Caco-2 (cell line): ENCODE measurements at regions not wholly inside any gene's neighbourhood (a gene's known extent, or its start where the extent isn't known, plus 50 kb on each side); places are given as distances from the start of the nearest gene placed in this dataset.

Source experiments
- BruUV-seq: library from RNA; stranded (reverse); fragments of 400-500 nt; replicated peaks from 2 replicates; lab custom pipeline; 2021; lab: Mats Ljungman, UMichigan
- CTCF ChIA-PET: fragments of 300-600 bp; sonication (Branson Sonifier 250); formaldehyde crosslinking; loops from one replicate; lab custom pipeline; 2022; ENCODE audit warnings: antibody characterized with exemption; lab: Charles Lee
- POLR2A ChIA-PET: fragments of 300-600 bp; sonication (Branson Sonifier 250); formaldehyde crosslinking; loops from one replicate; lab custom pipeline; 2022; ENCODE audit warnings: antibody characterized with exemption; lab: Charles Lee
- DNase-seq, 2 experiments: peaks; one replicate each; pipeline versions ENCODE4 v3.0.0 to v3.0.0-alpha.2; 2020 to 2022
- H3K27me3 ChIP-seq: replicated peaks from 2 replicates; pipeline ENCODE4 v1.6.0; 2011; ENCODE audit warnings: low read length; ENCODE audit not compliant: control insufficient read depth, insufficient read depth
- H3K36me3 ChIP-seq: 2 replicates; pipeline ENCODE4 v1.5.1; 2011; ENCODE audit warnings: low read length; ENCODE audit not compliant: control insufficient read depth, insufficient read depth
- H3K4me1 ChIP-seq: fragments of 250-450 bp; sonication (Bioruptor Pico); 2 replicates; pipeline ENCODE4 v1.5.1; 2020; ENCODE audit warnings: mild to moderate bottlenecking
- H3K4me3 ChIP-seq: 2 replicates; pipeline ENCODE4 v1.5.1; 2011; ENCODE audit warnings: low read depth, mild to moderate bottlenecking, control low read depth, low read length
- H3K9me3 ChIP-seq: fragments of 250-450 bp; sonication (Bioruptor Pico); 2 replicates; pipeline ENCODE4 v1.5.1; 2020; ENCODE audit warnings: mild to moderate bottlenecking, moderate library complexity
- H3K27ac Mint-ChIP-seq: one replicate; pipeline ENCODE4 v1.8.0; 2022; ENCODE audit warnings: mixed read lengths; ENCODE audit not compliant: unreplicated experiment
- H3K27me3 Mint-ChIP-seq: one replicate; pipeline ENCODE4 v1.8.0; 2022; ENCODE audit warnings: mixed read lengths; ENCODE audit not compliant: insufficient read depth, unreplicated experiment
- H3K36me3 Mint-ChIP-seq: one replicate; pipeline ENCODE4 v1.8.0; 2022; ENCODE audit warnings: mild to moderate bottlenecking, mixed read lengths; ENCODE audit not compliant: insufficient read depth, unreplicated experiment
- H3K4me1 Mint-ChIP-seq: one replicate; pipeline ENCODE4 v1.8.0; 2022; ENCODE audit warnings: low read depth, mixed read lengths; ENCODE audit not compliant: unreplicated experiment
- H3K4me3 Mint-ChIP-seq: one replicate; pipeline ENCODE4 v1.8.0; 2022; ENCODE audit warnings: mild to moderate bottlenecking, moderate library complexity, mixed read lengths; ENCODE audit not compliant: unreplicated experiment
- H3K9me3 Mint-ChIP-seq: one replicate; pipeline ENCODE4 v1.8.0; 2022; ENCODE audit warnings: mixed read lengths; ENCODE audit not compliant: unreplicated experiment
- intact Hi-C: fragments of 100-400 bp; cut with micrococcal nuclease; formaldehyde crosslinking; loops from one replicate; pipeline ENCODE4 v1.10.0; 2022; ENCODE audit not compliant: unreplicated experiment
- TF ChIP-seq, protein P1 (sequence below), 2 experiments: fragments of 200-600 bp in 1 of 2; IDR thresholded peaks; 1 replicate in 1 of 2; 2 replicates in 1 of 2; pipeline versions ENCODE4 v1.5.1 to v1.8.0; 2011 to 2022; ENCODE audit warnings: antibody characterized with exemption in 1 of 2, control low read depth in 1 of 2, inconsistent platforms in 1 of 2, low read depth in 1 of 2, low read length in 1 of 2, mild to moderate bottlenecking in 1 of 2, moderate library complexity in 1 of 2; ENCODE audit not compliant: insufficient read depth in 1 of 2, severe bottlenecking in 1 of 2, unreplicated experiment in 1 of 2

DNA sequence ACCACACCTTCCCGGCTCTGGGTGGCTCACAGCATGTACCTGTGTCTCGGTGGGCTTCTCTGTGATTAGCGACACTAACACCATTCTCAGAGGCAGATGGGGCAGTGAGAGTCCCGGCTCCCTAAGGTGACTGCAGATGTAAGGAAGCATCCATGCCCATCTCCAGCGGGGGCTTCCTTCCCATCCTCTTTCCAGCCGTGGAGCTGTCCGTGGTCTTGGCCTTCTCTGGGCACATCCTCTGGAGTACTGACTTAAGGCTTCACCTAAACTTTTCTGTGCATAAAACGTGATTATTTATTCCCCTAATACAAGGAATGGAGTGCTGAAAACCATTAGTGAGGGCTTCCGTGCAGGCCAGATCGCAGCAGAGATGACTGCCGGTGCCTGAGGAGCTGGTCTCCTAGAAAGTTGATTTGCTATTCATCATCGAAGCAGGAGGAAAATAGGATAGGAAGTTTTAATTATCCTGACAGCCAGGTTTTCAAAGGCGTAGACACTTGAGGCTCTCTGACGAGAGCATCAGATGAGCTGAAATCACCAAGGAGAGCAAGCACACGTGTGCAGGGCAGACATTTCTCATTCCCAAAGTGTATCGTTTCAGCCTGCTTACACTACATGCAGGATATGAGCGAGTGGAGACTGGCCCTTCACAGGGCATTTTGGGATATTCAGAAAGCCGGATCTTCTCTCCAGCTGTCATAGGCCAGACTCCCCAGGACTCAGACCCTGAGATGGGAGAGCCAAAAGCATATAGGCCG lies 186.1 kb upstream of the SALL3 start:
- ChIA-PET POLR2A (no interaction called here), CTCF (no interaction called here)
- H3K27me3 Mint-ChIP-seq, result no peaks in the 10 kb centered on the region
- TF ChIP-seq, protein P1, sequence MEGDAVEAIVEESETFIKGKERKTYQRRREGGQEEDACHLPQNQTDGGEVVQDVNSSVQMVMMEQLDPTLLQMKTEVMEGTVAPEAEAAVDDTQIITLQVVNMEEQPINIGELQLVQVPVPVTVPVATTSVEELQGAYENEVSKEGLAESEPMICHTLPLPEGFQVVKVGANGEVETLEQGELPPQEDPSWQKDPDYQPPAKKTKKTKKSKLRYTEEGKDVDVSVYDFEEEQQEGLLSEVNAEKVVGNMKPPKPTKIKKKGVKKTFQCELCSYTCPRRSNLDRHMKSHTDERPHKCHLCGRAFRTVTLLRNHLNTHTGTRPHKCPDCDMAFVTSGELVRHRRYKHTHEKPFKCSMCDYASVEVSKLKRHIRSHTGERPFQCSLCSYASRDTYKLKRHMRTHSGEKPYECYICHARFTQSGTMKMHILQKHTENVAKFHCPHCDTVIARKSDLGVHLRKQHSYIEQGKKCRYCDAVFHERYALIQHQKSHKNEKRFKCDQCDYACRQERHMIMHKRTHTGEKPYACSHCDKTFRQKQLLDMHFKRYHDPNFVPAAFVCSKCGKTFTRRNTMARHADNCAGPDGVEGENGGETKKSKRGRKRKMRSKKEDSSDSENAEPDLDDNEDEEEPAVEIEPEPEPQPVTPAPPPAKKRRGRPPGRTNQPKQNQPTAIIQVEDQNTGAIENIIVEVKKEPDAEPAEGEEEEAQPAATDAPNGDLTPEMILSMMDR (IDR thresholded peaks at IDR 0.05; ENCODE audit: insufficient read depth in 1 of 2, low read depth in 1 of 2, low read length in 1 of 2, severe bottlenecking in 1 of 2, unreplicated experiment in 1 of 2), result no peak
- Histone ChIP-seq H3K4me1 (no peaks in the 10 kb centered on the region), H3K9me3 (no peaks in the 10 kb centered on the region), H3K4me3 (no peak overlapping the region), H3K27me3 (no peaks in the 10 kb centered on the region), H3K36me3 (no peaks in the 10 kb centered on the region)
- BruUV-seq, result no TSS peak
- no peak overlapping the region for H3K4me3 Mint-ChIP-seq
- no peak for DNase-seq
- H3K4me1 Mint-ChIP-seq, result no peaks in the 10 kb centered on the region
- H3K9me3 Mint-ChIP-seq, result no peaks in the 10 kb centered on the region
- H3K36me3 Mint-ChIP-seq, result no peaks in the 10 kb centered on the region
- intact Hi-C loops, result no loop called here
- H3K27ac Mint-ChIP-seq, result no peak overlapping the region

DNA sequence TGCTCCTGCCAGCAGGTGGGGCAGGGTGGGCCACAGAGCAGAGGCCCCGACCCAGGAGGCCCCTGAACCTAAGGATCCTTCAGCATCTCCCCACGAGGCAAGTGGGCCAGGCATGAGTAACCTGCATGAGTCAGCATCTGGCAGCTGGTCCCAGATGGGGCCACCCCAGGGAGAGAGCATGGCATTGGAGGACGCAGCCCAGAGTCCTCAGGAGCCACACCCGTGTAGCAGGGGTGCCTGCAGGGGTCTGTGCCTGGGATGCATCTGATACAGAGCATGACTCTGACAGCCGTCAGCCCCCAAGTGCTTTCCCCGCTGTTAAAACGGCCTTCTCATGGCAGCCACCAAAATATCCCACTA lies 185.6 kb upstream of the SALL3 start:
- no peaks in the 10 kb centered on the region for H3K27me3 ChIP-seq
- no peaks in the 10 kb centered on the region for H3K9me3 Mint-ChIP-seq
- no peaks in the 10 kb centered on the region for H3K36me3 Mint-ChIP-seq

DNA sequence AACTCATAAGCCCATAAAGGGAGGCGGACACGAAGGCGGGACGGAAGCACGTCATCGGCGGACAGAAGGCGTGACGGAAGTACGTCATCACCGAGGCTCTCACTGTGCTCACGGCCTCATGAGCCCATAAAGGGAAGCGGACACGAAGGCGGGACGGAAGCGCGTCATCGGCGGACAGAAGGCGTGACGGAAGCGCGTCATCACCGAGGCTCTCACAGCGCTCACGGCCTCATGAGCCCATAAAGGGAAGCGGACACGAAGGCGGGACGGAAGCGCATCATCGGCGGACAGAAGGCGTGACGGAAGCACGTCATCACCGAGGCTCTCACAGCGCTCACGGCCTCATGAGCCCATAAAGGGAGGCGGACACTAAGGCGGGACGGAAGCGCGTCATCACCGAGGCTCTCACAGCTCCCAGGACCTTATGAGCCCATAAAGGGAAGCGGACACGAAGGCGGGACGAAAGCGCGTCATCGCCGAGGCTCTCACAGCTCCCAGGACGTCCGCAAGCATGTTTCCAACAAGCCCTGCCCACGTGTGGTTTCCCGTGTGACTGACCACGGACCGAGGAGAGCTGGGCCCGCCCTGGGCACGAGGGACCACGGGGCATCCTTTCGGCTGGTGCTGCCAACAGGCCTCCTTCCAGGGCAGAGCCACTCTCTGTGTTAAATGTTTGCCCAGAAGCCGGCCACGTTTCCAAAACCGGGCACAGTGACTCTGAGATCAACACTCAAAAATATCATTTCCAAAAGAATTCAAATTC lies 182.7 kb upstream of the SALL3 start:
- DNase-seq, result no peak
- Mint-ChIP-seq H3K27ac (no peak overlapping the region), H3K27me3 (no peaks in the 10 kb centered on the region), H3K4me3 (no peak overlapping the region), H3K36me3 (peaks cover 7% of the 10 kb centered on the region), H3K9me3 (no peaks in the 10 kb centered on the region), H3K4me1 (no peaks in the 10 kb centered on the region)
- TF ChIP-seq, protein P1 (IDR thresholded peaks at IDR 0.05; ENCODE audit: insufficient read depth in 1 of 2, low read depth in 1 of 2, low read length in 1 of 2, severe bottlenecking in 1 of 2, unreplicated experiment in 1 of 2), result no peak
- H3K27me3 ChIP-seq, result no peaks in the 10 kb centered on the region
- no peak overlapping the region for H3K4me3 ChIP-seq
- CTCF ChIA-PET, result no interaction called here
- no peaks in the 10 kb centered on the region for H3K36me3 ChIP-seq
- no TSS peak for BruUV-seq
- H3K9me3 ChIP-seq, result no peaks in the 10 kb centered on the region
- POLR2A ChIA-PET, result no interaction called here
- intact Hi-C loops, result no loop called here
- no peaks in the 10 kb centered on the region for H3K4me1 ChIP-seq

More for the DNA sequence above, 185.6 kb upstream of the SALL3 start:
- ChIA-PET POLR2A (no interaction called here), CTCF (no interaction called here)
- intact Hi-C loops, result no loop called here
- no peaks in the 10 kb centered on the region for H3K9me3 ChIP-seq
- TF ChIP-seq, protein P1 (IDR thresholded peaks at IDR 0.05; ENCODE audit: insufficient read depth in 1 of 2, low read depth in 1 of 2, low read length in 1 of 2, severe bottlenecking in 1 of 2, unreplicated experiment in 1 of 2), result no peak
- BruUV-seq, result no TSS peak
- Mint-ChIP-seq H3K4me3 (no peak overlapping the region), H3K27ac (no peak overlapping the region), H3K4me1 (no peaks in the 10 kb centered on the region), H3K27me3 (no peaks in the 10 kb centered on the region)
- H3K4me3 ChIP-seq, result no peak overlapping the region
- H3K36me3 ChIP-seq, result no peaks in the 10 kb centered on the region
- DNase-seq, result no peak
- no peaks in the 10 kb centered on the region for H3K4me1 ChIP-seq
